GM12878 (cell line): ENCODE measurements at regions not wholly inside any gene's neighbourhood (a gene's known extent, or its start where the extent isn't known, plus 50 kb on each side); places are given as distances from the start of the nearest gene placed in this dataset.

Experiments
- ATAC-seq: fragments of 200-7000 bp; cut with Tn5 transposase; 3 replicates; pipeline ENCODE4 v1.9.1; 2020; ENCODE audit warnings: mild to moderate bottlenecking, moderate library complexity
- BruUV-seq: library from RNA; stranded (reverse); fragments of 400-500 nt; replicated peaks from 2 replicates; lab custom pipeline; 2021; lab: Mats Ljungman, UMichigan
- CTCF ChIA-PET: fragments of 300-600 bp; sonication (Branson Sonifier 250); formaldehyde crosslinking; extraction: SDS; loops from one replicate; lab custom pipeline; 2021; ENCODE audit warnings: inconsistent platforms; lab: Yijun Ruan, JAX
- POLR2A ChIA-PET: fragments of 350-600 bp; formaldehyde crosslinking; extraction: SDS; loops from one replicate; lab custom pipeline; 2021; ENCODE audit warnings: inconsistent platforms; lab: Charles Lee
- RAD21 ChIA-PET: fragments of 300-600 bp; sonication (Branson Sonifier 250); formaldehyde crosslinking; loops from one replicate; lab custom pipeline; 2023; ENCODE audit warnings: antibody characterized with exemption; ENCODE audit not compliant: unreplicated experiment; lab: Charles Lee
- SMC1A ChIA-PET: fragments of 300-600 bp; sonication (Branson Sonifier 250); formaldehyde crosslinking; loops from one replicate; lab custom pipeline; 2023; ENCODE audit not compliant: unreplicated experiment, uncharacterized antibody; lab: Charles Lee
- DNase-seq: peaks from one replicate; pipeline ENCODE4 v3.0.0-alpha.2; 2011; ENCODE audit warnings: low read depth, low spot score
- FAIRE-seq: peaks from 3 replicates; lab custom pipeline; 2011; peaks lifted over from hg19 to GRCh38; lab: Jason Lieb, UNC
- H2AFZ ChIP-seq: 2 replicates; pipeline ENCODE4 v1.6.0; 2011; ENCODE audit warnings: low read depth, low read length, control low read depth; ENCODE audit not compliant: control insufficient read depth
- H3K27ac ChIP-seq: 2 replicates; pipeline ENCODE4 v1.5.1; 2011; ENCODE audit warnings: control low read depth; ENCODE audit not compliant: control insufficient read depth, insufficient read depth
- H3K27me3 ChIP-seq, 2 experiments: replicated peaks in 1 of 2; 2 replicates each; pipeline versions ENCODE4 v1.6.0 to v1.6.1; 2011; ENCODE audit warnings: low read length in 1 of 2; ENCODE audit not compliant: control insufficient read depth in 2 of 2, insufficient read depth in 2 of 2
- H3K36me3 ChIP-seq, 2 experiments: 2 replicates each; pipeline ENCODE4 v1.5.1; 2011; ENCODE audit warnings: low read length in 1 of 2; ENCODE audit not compliant: control insufficient read depth in 2 of 2, insufficient read depth in 2 of 2
- H3K4me1 ChIP-seq: 2 replicates; pipeline ENCODE4 v1.6.1; 2011; ENCODE audit warnings: mild to moderate bottlenecking, low read length, moderate library complexity, mixed read lengths; ENCODE audit not compliant: control insufficient read depth, insufficient read depth
- H3K4me2 ChIP-seq: 2 replicates; pipeline ENCODE4 v1.6.0; 2011; ENCODE audit warnings: control low read depth; ENCODE audit not compliant: control insufficient read depth, insufficient read depth
- H3K4me3 ChIP-seq: fragments of 200-600 bp; sonication (generic); 2 replicates; pipeline ENCODE4 v1.5.1; 2016
- H3K79me2 ChIP-seq: 2 replicates; pipeline ENCODE4 v1.6.0; 2011; ENCODE audit warnings: low read length; ENCODE audit not compliant: control insufficient read depth, insufficient read depth
- H3K9ac ChIP-seq: 2 replicates; pipeline ENCODE4 v1.8.0; 2011; ENCODE audit warnings: low read length, control low read depth, mixed read lengths; ENCODE audit not compliant: control insufficient read depth, insufficient read depth
- H3K9me3 ChIP-seq: replicated peaks from 3 replicates; pipeline ENCODE4 v1.5.1; 2011; ENCODE audit warnings: mild to moderate bottlenecking, low read length; ENCODE audit not compliant: control insufficient read depth, insufficient read depth
- H4K20me1 ChIP-seq: 2 replicates; pipeline ENCODE4 v1.6.0; 2011; ENCODE audit not compliant: control insufficient read depth, insufficient read depth
- EZH2 ChIP-seq: IDR thresholded peaks from 2 replicates; pipeline ENCODE4 v1.6.1; 2012; ENCODE audit warnings: low read depth, mild to moderate bottlenecking, control low read depth, inconsistent platforms, low read length, borderline replicate concordance; ENCODE audit not compliant: control insufficient read depth
- GATAD2B ChIP-seq: fragments of 450-650 bp; conservative IDR thresholded peaks from 2 replicates; pipeline ENCODE4 v1.6.1; 2017; ENCODE audit warnings: low read depth, mild to moderate bottlenecking, moderate library complexity
- IKZF2 ChIP-seq, 2 experiments: fragments of 450-650 bp; IDR thresholded peaks; 2 replicates each; pipeline ENCODE4 v1.6.1; 2017; ENCODE audit warnings: mild to moderate bottlenecking in 2 of 2, moderate library complexity in 2 of 2
- NFIC ChIP-seq: IDR thresholded peaks from 2 replicates; pipeline ENCODE4 v1.6.1; 2012; ENCODE audit warnings: low read depth, mild to moderate bottlenecking, inconsistent platforms, low read length, moderate library complexity
- NFYA ChIP-seq: IDR thresholded peaks from 2 replicates; pipeline ENCODE4 v1.6.1; 2011; ENCODE audit warnings: low read depth, mild to moderate bottlenecking, low read length, improper control_type of control experiment, borderline replicate concordance
- NR2C1 ChIP-seq: fragments of 450-650 bp; IDR thresholded peaks from 2 replicates; pipeline ENCODE4 v1.6.1; 2017; ENCODE audit warnings: antibody characterized with exemption, mild to moderate bottlenecking, moderate library complexity
- WGBS: methylation state at CpG from one replicate; pipeline ENCODE4 v1.1.6; 2016; ENCODE audit warnings: low lambda C conversion rate; ENCODE audit not compliant: insufficient replicate concordance, insufficient coverage; ENCODE audit errors: missing lambda C conversion rate; 5-methylcytosine and 5-hydroxymethylcytosine counted together
- in situ Hi-C: fragments of 300-500 bp; cut with MboI; formaldehyde crosslinking; loops from 9 replicates; pipeline ENCODE4 v1.14.3; 2018; ENCODE audit warnings: mixed read lengths
- intact Hi-C: fragments of 100-400 bp; cut with micrococcal nuclease; formaldehyde crosslinking; loops from one replicate; pipeline ENCODE4 v1.14.2; 2022; ENCODE audit not compliant: unreplicated experiment
- TF ChIP-seq, protein P1 (sequence below): fragments of 450-650 bp; formaldehyde crosslinking; IDR thresholded peaks from 2 replicates; pipeline ENCODE4 v1.4.0; 2022; ENCODE audit warnings: mild to moderate bottlenecking, moderate library complexity
- TF ChIP-seq, protein P2 (sequence below): fragments of 450-650 bp; formaldehyde crosslinking; IDR thresholded peaks from 2 replicates; pipeline ENCODE4 v1.5.0; 2022; ENCODE audit warnings: mild to moderate bottlenecking, missing genetic modification characterization
- TF ChIP-seq, protein P3 (sequence below), 3 experiments: IDR thresholded peaks in 2 of 3; conservative IDR thresholded peaks in 1 of 3; 2 replicates each; pipeline ENCODE4 v1.5.1; 2011; ENCODE audit warnings: low read depth in 3 of 3, low read length in 3 of 3, mild to moderate bottlenecking in 3 of 3, control low read depth in 2 of 3, moderate library complexity in 2 of 3, inconsistent platforms in 1 of 3, mixed read lengths in 1 of 3; ENCODE audit not compliant: control insufficient read depth in 2 of 3, insufficient read depth in 1 of 3; ENCODE audit errors: extremely low read depth in 1 of 3

DNA sequence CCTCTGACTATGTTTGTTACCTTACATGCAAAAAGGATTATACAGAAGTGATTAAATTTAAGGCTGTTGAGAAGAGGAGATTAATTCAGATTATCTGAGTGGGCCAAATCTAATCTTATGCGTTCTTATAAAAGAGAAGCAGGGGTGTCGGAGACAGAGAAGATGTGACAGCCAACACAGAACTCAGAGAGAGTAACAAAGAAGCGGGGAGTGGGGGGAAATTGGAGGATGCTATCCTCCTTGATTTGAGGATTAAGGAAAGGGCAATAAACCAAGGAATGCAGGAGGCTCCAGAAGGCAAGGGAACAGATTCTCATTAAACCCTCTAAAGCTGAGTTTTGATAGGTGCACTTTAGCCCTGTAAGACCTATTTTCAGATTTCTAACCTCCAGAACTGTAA is 291.3 kb upstream of the REG3G start (continued):
- TF ChIP-seq, protein P1, sequence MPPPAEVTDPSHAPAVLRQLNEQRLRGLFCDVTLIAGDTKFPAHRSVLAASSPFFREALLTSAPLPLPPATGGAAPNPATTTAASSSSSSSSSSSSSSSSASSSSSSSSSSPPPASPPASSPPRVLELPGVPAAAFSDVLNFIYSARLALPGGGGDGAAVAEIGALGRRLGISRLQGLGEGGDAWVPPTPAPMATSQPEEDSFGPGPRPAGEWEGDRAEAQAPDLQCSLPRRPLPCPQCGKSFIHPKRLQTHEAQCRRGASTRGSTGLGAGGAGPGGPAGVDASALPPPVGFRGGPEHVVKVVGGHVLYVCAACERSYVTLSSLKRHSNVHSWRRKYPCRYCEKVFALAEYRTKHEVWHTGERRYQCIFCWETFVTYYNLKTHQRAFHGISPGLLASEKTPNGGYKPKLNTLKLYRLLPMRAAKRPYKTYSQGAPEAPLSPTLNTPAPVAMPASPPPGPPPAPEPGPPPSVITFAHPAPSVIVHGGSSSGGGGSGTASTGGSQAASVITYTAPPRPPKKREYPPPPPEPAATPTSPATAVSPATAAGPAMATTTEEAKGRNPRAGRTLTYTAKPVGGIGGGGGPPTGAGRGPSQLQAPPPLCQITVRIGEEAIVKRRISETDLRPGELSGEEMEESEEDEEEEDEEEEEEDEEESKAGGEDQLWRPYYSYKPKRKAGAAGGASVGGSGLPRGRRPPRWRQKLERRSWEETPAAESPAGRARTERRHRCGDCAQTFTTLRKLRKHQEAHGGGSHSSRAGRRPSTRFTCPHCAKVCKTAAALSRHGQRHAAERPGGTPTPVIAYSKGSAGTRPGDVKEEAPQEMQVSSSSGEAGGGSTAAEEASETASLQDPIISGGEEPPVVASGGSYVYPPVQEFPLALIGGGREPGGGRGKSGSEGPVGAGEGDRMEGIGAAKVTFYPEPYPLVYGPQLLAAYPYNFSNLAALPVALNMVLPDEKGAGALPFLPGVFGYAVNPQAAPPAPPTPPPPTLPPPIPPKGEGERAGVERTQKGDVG (CRISPR knock-in tag) = no peak
- TF ChIP-seq, protein P2, sequence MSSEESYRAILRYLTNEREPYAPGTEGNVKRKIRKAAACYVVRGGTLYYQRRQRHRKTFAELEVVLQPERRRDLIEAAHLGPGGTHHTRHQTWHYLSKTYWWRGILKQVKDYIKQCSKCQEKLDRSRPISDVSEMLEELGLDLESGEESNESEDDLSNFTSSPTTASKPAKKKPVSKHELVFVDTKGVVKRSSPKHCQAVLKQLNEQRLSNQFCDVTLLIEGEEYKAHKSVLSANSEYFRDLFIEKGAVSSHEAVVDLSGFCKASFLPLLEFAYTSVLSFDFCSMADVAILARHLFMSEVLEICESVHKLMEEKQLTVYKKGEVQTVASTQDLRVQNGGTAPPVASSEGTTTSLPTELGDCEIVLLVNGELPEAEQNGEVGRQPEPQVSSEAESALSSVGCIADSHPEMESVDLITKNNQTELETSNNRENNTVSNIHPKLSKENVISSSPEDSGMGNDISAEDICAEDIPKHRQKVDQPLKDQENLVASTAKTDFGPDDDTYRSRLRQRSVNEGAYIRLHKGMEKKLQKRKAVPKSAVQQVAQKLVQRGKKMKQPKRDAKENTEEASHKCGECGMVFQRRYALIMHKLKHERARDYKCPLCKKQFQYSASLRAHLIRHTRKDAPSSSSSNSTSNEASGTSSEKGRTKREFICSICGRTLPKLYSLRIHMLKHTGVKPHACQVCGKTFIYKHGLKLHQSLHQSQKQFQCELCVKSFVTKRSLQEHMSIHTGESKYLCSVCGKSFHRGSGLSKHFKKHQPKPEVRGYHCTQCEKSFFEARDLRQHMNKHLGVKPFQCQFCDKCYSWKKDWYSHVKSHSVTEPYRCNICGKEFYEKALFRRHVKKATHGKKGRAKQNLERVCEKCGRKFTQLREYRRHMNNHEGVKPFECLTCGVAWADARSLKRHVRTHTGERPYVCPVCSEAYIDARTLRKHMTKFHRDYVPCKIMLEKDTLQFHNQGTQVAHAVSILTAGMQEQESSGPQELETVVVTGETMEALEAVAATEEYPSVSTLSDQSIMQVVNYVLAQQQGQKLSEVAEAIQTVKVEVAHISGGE (CRISPR knock-in tag) = no peak
- no peak for TF ChIP-seq EZH2

DNA sequence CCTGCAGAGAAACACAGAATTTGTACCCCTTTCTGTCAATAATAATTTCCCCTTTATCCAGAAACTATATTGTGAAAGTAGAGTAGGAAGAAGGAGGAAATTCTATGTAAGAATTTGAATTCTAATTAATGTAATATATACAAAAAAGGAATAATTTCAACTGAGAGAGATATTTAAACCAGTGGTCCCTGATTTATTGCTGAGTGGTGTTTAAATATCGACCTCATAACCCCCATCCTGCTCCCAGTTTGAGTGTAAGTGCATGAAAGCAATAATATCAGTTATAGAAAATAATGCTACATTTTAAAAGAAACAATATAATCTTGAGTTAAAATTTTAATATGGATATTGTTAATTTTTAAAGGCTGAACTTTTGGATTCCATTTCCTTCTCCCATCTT is 286.2 kb upstream of the REG3G start:
- no peak overlapping the region for H3K27ac ChIP-seq
- in situ Hi-C loops (no loop called here), intact Hi-C loops (no loop called here)
- POLR2A ChIA-PET = no interaction called here
- no peak overlapping the region for H3K9ac ChIP-seq
- RAD21 ChIA-PET = no interaction called here
- WGBS = 0% methylated on average over 1 of the region's 1 CpG
- DNase-seq (no peak), FAIRE-seq (no peak), ATAC-seq (no peak)
- no peak overlapping the region for H2AFZ ChIP-seq
- H3K36me3 ChIP-seq = no peaks in the 10 kb centered on the region
- H3K4me1 ChIP-seq = no peaks in the 10 kb centered on the region
- no peaks in the 10 kb centered on the region for H4K20me1 ChIP-seq
- no peak overlapping the region for H3K4me3 ChIP-seq
- H3K4me2 ChIP-seq = no peak overlapping the region
- SMC1A ChIA-PET = interaction anchor here (1.5 kb wide), 1 partner anchor 104 kb away, joined by 3 read pairs; no protein-coding TSS in a partner anchor
- no peaks in the 10 kb centered on the region for H3K79me2 ChIP-seq
- no peaks in the 10 kb centered on the region for H3K27me3 ChIP-seq
- CTCF ChIA-PET = no interaction called here
- no TSS peak for BruUV-seq
- H3K9me3 ChIP-seq = no peaks in the 10 kb centered on the region
- TF ChIP-seq NFIC (no peak), NR2C1 (no peak), IKZF2 (IDR thresholded peaks at IDR 0.05) (no peak), GATAD2B (no peak), NFYA (no peak)
- TF ChIP-seq, protein P3, sequence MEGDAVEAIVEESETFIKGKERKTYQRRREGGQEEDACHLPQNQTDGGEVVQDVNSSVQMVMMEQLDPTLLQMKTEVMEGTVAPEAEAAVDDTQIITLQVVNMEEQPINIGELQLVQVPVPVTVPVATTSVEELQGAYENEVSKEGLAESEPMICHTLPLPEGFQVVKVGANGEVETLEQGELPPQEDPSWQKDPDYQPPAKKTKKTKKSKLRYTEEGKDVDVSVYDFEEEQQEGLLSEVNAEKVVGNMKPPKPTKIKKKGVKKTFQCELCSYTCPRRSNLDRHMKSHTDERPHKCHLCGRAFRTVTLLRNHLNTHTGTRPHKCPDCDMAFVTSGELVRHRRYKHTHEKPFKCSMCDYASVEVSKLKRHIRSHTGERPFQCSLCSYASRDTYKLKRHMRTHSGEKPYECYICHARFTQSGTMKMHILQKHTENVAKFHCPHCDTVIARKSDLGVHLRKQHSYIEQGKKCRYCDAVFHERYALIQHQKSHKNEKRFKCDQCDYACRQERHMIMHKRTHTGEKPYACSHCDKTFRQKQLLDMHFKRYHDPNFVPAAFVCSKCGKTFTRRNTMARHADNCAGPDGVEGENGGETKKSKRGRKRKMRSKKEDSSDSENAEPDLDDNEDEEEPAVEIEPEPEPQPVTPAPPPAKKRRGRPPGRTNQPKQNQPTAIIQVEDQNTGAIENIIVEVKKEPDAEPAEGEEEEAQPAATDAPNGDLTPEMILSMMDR (IDR thresholded peaks at IDR 0.05 in 2 of 3, conservative IDR thresholded peaks at IDR 0.05 in 1 of 3; ENCODE audit: control insufficient read depth in 2 of 3, extremely low read depth in 1 of 3, insufficient read depth in 1 of 3, low read depth in 3 of 3, low read length in 3 of 3) = no peak
